HepG2 (cell line): ENCODE measurements at regions not wholly inside any gene's neighbourhood (a gene's known extent, or its start where the extent isn't known, plus 50 kb on each side); places are given as distances from the start of the nearest gene placed in this dataset.

Experiments used
- AHR ChIP-seq: IDR thresholded peaks from 2 replicates; pipeline ENCODE4 v1.6.1; 2018; ENCODE audit warnings: missing genetic modification reagents, missing compliant biosample characterization
- ARNT ChIP-seq: fragments of 450-650 bp; IDR thresholded peaks from 2 replicates; pipeline ENCODE4 v1.6.1; 2017
- ATRX ChIP-seq: sonication (generic); formaldehyde crosslinking; IDR thresholded peaks from 2 replicates; pipeline ENCODE4 v1.4.0; 2020; ENCODE audit warnings: missing genetic modification reagents, borderline replicate concordance
- ELF3 ChIP-seq: IDR thresholded peaks from 2 replicates; pipeline ENCODE4 v1.6.1; 2016; ENCODE audit warnings: missing genetic modification reagents, missing compliant biosample characterization
- FOSL1 ChIP-seq: sonication (generic); formaldehyde crosslinking; IDR thresholded peaks from 2 replicates; pipeline ENCODE4 v1.9.0; 2021; ENCODE audit warnings: missing genetic modification reagents, borderline replicate concordance
- FOXK1 ChIP-seq: sonication (generic); formaldehyde crosslinking; IDR thresholded peaks from 2 replicates; pipeline ENCODE4 v1.4.0; 2020; ENCODE audit warnings: low read depth, missing genetic modification reagents, borderline replicate concordance
- FUBP1 ChIP-seq: sonication (generic); formaldehyde crosslinking; IDR thresholded peaks from 2 replicates; pipeline ENCODE4 v1.5.1; 2020; ENCODE audit warnings: missing genetic modification reagents, mild to moderate bottlenecking, borderline replicate concordance
- GZF1 ChIP-seq: sonication (generic); formaldehyde crosslinking; IDR thresholded peaks from 2 replicates; pipeline ENCODE4 v1.5.1; 2020; ENCODE audit warnings: mild to moderate bottlenecking, missing genetic modification reagents
- HMG20A ChIP-seq: IDR thresholded peaks from 2 replicates; pipeline ENCODE4 v1.6.1; 2016; ENCODE audit warnings: borderline replicate concordance
- JARID2 ChIP-seq: sonication (generic); formaldehyde crosslinking; IDR thresholded peaks from 2 replicates; pipeline ENCODE4 v1.8.1; 2023; ENCODE audit warnings: missing genetic modification reagents, inconsistent platforms; ENCODE audit not compliant: insufficient replicate concordance
- JUNB ChIP-seq: sonication (generic); formaldehyde crosslinking; IDR thresholded peaks from 2 replicates; pipeline ENCODE4 v1.8.0; 2022; ENCODE audit warnings: missing genetic modification reagents, mild to moderate bottlenecking, borderline replicate concordance
- MAFF ChIP-seq: IDR thresholded peaks from 2 replicates; pipeline ENCODE4 v1.6.1; 2011; ENCODE audit warnings: low read depth, low read length, improper control_type of control experiment
- NFE2L1 ChIP-seq: sonication (generic); formaldehyde crosslinking; IDR thresholded peaks from 2 replicates; pipeline ENCODE4 v1.4.0; 2020; ENCODE audit warnings: missing genetic modification reagents, mild to moderate bottlenecking, borderline replicate concordance
- POLR2A ChIP-seq, 2 experiments: IDR thresholded peaks; 2 replicates each; pipeline ENCODE4 v1.6.1; 2011; ENCODE audit warnings: low read depth in 2 of 2, low read length in 2 of 2, mild to moderate bottlenecking in 1 of 2, moderate library complexity in 1 of 2; ENCODE audit not compliant: insufficient read depth in 1 of 2
- RARG ChIP-seq: sonication (generic); formaldehyde crosslinking; IDR thresholded peaks from 2 replicates; pipeline ENCODE4 v1.4.0; 2020; ENCODE audit warnings: low read depth, mild to moderate bottlenecking, missing genetic modification reagents
- SALL2 ChIP-seq: sonication (generic); formaldehyde crosslinking; IDR thresholded peaks from 2 replicates; pipeline ENCODE4 v1.8.1; 2023; ENCODE audit warnings: mild to moderate bottlenecking, missing genetic modification reagents, inconsistent platforms
- SIX4 ChIP-seq: sonication (generic); formaldehyde crosslinking; IDR thresholded peaks from 2 replicates; pipeline ENCODE4 v1.4.0; 2020; ENCODE audit warnings: missing genetic modification reagents
- ZFYVE20 ChIP-seq: sonication (generic); formaldehyde crosslinking; IDR thresholded peaks from 2 replicates; pipeline ENCODE4 v1.8.0; 2023; ENCODE audit warnings: low read depth, mild to moderate bottlenecking, moderate library complexity, missing genetic modification reagents, borderline replicate concordance
- ZNF431 ChIP-seq: sonication (generic); formaldehyde crosslinking; IDR thresholded peaks from 2 replicates; pipeline ENCODE4 v1.9.0; 2022; ENCODE audit warnings: missing genetic modification reagents, low read depth, mild to moderate bottlenecking, borderline replicate concordance
- TF ChIP-seq, protein P1 (sequence below): IDR thresholded peaks from 2 replicates; pipeline ENCODE4 v1.6.1; 2012; ENCODE audit warnings: low read length, improper control_type of control experiment
- TF ChIP-seq, protein P2 (sequence below): IDR thresholded peaks from 2 replicates; pipeline ENCODE4 v1.6.1; 2016; ENCODE audit warnings: missing genetic modification reagents, missing compliant biosample characterization
- TF ChIP-seq, protein P3 (sequence below): IDR thresholded peaks from 2 replicates; pipeline ENCODE4 v1.6.1; 2012; ENCODE audit warnings: inconsistent platforms
- TF ChIP-seq, protein P4 (sequence below): sonication (generic); formaldehyde crosslinking; IDR thresholded peaks from 2 replicates; pipeline ENCODE4 v1.4.0; 2020; ENCODE audit warnings: missing genetic modification reagents, borderline replicate concordance

- TF ChIP-seq FOXK1 (CRISPR knock-in tag) (peak; percentile 67; the same call in 1 of the 2 replicates), POLR2A (IDR thresholded peaks at IDR 0.05; ENCODE audit: insufficient read depth in 1 of 2, low read depth in 2 of 2, low read length in 2 of 2) (no peak), JUNB (no peak), FUBP1 (no peak), AHR (CRISPR knock-in tag) (no peak), ARNT (no peak), JARID2 (CRISPR knock-in tag) (no peak), GZF1 (no peak), FOSL1 (CRISPR knock-in tag) (peak; percentile 63; the same call in 1 of the 2 replicates), HMG20A (CRISPR knock-in tag) (peak; percentile 87; the same call in 1 of the 2 replicates), MAFF (peak; percentile 38; the same call in 1 of the 2 replicates), NFE2L1 (CRISPR knock-in tag) (no peak), ZNF431 (CRISPR knock-in tag) (no peak), ELF3 (peak; percentile 69; the same call in 1 of the 2 replicates), RARG (CRISPR knock-in tag) (no peak), SALL2 (CRISPR knock-in tag) (no peak), SIX4 (CRISPR knock-in tag) (no peak), ATRX (no peak), ZFYVE20 (no peak)
- TF ChIP-seq, protein P1, sequence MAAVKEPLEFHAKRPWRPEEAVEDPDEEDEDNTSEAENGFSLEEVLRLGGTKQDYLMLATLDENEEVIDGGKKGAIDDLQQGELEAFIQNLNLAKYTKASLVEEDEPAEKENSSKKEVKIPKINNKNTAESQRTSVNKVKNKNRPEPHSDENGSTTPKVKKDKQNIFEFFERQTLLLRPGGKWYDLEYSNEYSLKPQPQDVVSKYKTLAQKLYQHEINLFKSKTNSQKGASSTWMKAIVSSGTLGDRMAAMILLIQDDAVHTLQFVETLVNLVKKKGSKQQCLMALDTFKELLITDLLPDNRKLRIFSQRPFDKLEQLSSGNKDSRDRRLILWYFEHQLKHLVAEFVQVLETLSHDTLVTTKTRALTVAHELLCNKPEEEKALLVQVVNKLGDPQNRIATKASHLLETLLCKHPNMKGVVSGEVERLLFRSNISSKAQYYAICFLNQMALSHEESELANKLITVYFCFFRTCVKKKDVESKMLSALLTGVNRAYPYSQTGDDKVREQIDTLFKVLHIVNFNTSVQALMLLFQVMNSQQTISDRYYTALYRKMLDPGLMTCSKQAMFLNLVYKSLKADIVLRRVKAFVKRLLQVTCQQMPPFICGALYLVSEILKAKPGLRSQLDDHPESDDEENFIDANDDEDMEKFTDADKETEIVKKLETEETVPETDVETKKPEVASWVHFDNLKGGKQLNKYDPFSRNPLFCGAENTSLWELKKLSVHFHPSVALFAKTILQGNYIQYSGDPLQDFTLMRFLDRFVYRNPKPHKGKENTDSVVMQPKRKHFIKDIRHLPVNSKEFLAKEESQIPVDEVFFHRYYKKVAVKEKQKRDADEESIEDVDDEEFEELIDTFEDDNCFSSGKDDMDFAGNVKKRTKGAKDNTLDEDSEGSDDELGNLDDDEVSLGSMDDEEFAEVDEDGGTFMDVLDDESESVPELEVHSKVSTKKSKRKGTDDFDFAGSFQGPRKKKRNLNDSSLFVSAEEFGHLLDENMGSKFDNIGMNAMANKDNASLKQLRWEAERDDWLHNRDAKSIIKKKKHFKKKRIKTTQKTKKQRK = no peak
- TF ChIP-seq, protein P2, sequence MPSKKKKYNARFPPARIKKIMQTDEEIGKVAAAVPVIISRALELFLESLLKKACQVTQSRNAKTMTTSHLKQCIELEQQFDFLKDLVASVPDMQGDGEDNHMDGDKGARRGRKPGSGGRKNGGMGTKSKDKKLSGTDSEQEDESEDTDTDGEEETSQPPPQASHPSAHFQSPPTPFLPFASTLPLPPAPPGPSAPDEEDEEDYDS (CRISPR knock-in tag) = peak; percentile 45
- TF ChIP-seq, protein P3, sequence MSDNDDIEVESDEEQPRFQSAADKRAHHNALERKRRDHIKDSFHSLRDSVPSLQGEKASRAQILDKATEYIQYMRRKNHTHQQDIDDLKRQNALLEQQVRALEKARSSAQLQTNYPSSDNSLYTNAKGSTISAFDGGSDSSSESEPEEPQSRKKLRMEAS = no peak
- TF ChIP-seq, protein P4, sequence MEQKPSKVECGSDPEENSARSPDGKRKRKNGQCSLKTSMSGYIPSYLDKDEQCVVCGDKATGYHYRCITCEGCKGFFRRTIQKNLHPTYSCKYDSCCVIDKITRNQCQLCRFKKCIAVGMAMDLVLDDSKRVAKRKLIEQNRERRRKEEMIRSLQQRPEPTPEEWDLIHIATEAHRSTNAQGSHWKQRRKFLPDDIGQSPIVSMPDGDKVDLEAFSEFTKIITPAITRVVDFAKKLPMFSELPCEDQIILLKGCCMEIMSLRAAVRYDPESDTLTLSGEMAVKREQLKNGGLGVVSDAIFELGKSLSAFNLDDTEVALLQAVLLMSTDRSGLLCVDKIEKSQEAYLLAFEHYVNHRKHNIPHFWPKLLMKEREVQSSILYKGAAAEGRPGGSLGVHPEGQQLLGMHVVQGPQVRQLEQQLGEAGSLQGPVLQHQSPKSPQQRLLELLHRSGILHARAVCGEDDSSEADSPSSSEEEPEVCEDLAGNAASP = peak; percentile 77; the same call in 1 of the 2 replicates
These were observed 111.2 kb upstream of the SLC38A2 start (continued) for GRCh38 chr12:46483572-46484395.
